Calu3 (cell line): ENCODE measurements at regions not wholly inside any gene's neighbourhood (a gene's known extent, or its start where the extent isn't known, plus 50 kb on each side); places are given as distances from the start of the nearest gene placed in this dataset.

ENCODE experiments used
- BruUV-seq: library from RNA; stranded (reverse); fragments of 400-500 nt; replicated peaks from 2 replicates; lab custom pipeline; 2021; lab: Mats Ljungman, UMichigan
- CTCF ChIA-PET: fragments of 300-600 bp; sonication (Branson Sonifier 250); formaldehyde crosslinking; loops from one replicate; lab custom pipeline; 2022; ENCODE audit warnings: antibody characterized with exemption; lab: Charles Lee
- DNase-seq: peaks from one replicate; pipeline ENCODE4 v3.0.0; 2022
- H3K27ac Mint-ChIP-seq: one replicate; pipeline ENCODE4 v1.8.0; 2022; ENCODE audit warnings: mixed read lengths; ENCODE audit not compliant: unreplicated experiment
- H3K27me3 Mint-ChIP-seq: one replicate; pipeline ENCODE4 v1.8.0; 2022; ENCODE audit warnings: mixed read lengths; ENCODE audit not compliant: unreplicated experiment
- H3K36me3 Mint-ChIP-seq: one replicate; pipeline ENCODE4 v1.8.0; 2022; ENCODE audit warnings: mild to moderate bottlenecking, moderate library complexity, mixed read lengths; ENCODE audit not compliant: insufficient read depth, unreplicated experiment
- H3K4me1 Mint-ChIP-seq: one replicate; pipeline ENCODE4 v1.8.0; 2022; ENCODE audit warnings: mild to moderate bottlenecking, low read depth, mixed read lengths; ENCODE audit not compliant: unreplicated experiment
- H3K4me3 Mint-ChIP-seq: one replicate; pipeline ENCODE4 v1.8.0; 2022; ENCODE audit warnings: mild to moderate bottlenecking, low read depth, moderate library complexity, mixed read lengths; ENCODE audit not compliant: unreplicated experiment
- H3K9me3 Mint-ChIP-seq: one replicate; pipeline ENCODE4 v1.8.0; 2022; ENCODE audit warnings: low read depth, mixed read lengths; ENCODE audit not compliant: unreplicated experiment
- intact Hi-C: fragments of 100-400 bp; cut with micrococcal nuclease; formaldehyde crosslinking; loops from one replicate; pipeline ENCODE4 v1.10.0; 2022; ENCODE audit not compliant: unreplicated experiment
- TF ChIP-seq, protein P1 (sequence below): fragments of 200-600 bp; IDR thresholded peaks from one replicate; pipeline ENCODE4 v1.8.0; 2022; ENCODE audit warnings: antibody characterized with exemption; ENCODE audit not compliant: unreplicated experiment

DNA sequence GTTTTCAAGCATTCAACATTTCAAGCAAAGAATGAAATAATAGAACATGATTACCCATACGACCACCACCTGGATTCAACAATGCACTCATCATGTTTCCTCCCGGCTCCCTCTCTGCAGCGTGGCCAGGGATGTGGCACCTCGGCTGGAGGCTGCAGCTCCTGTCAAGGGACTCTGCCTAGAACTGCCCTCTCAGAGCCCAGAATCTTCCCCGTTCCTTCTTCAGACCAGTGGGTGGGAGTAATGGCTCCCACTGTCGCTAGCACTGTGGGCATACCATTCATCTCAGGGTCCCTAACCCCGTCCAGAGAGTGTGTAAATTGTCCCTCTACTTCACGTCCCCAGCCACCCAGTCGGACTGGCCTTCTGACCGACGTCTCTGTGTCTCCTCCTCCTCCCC, 118.6 kb upstream of the COL5A1 start:
- Mint-ChIP-seq H3K4me3 (no peak overlapping the region), H3K36me3 (peaks cover 3% of the 10 kb centered on the region), H3K27ac (no peak overlapping the region), H3K9me3 (peaks cover 2% of the 10 kb centered on the region), H3K27me3 (peaks cover 44% of the 10 kb centered on the region), H3K4me1 (no peaks in the 10 kb centered on the region)
- no peak for DNase-seq
- intact Hi-C loops: no loop called here
- TF ChIP-seq, protein P1, sequence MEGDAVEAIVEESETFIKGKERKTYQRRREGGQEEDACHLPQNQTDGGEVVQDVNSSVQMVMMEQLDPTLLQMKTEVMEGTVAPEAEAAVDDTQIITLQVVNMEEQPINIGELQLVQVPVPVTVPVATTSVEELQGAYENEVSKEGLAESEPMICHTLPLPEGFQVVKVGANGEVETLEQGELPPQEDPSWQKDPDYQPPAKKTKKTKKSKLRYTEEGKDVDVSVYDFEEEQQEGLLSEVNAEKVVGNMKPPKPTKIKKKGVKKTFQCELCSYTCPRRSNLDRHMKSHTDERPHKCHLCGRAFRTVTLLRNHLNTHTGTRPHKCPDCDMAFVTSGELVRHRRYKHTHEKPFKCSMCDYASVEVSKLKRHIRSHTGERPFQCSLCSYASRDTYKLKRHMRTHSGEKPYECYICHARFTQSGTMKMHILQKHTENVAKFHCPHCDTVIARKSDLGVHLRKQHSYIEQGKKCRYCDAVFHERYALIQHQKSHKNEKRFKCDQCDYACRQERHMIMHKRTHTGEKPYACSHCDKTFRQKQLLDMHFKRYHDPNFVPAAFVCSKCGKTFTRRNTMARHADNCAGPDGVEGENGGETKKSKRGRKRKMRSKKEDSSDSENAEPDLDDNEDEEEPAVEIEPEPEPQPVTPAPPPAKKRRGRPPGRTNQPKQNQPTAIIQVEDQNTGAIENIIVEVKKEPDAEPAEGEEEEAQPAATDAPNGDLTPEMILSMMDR: no peak
- CTCF ChIA-PET: no interaction called here
- no TSS peak for BruUV-seq

DNA sequence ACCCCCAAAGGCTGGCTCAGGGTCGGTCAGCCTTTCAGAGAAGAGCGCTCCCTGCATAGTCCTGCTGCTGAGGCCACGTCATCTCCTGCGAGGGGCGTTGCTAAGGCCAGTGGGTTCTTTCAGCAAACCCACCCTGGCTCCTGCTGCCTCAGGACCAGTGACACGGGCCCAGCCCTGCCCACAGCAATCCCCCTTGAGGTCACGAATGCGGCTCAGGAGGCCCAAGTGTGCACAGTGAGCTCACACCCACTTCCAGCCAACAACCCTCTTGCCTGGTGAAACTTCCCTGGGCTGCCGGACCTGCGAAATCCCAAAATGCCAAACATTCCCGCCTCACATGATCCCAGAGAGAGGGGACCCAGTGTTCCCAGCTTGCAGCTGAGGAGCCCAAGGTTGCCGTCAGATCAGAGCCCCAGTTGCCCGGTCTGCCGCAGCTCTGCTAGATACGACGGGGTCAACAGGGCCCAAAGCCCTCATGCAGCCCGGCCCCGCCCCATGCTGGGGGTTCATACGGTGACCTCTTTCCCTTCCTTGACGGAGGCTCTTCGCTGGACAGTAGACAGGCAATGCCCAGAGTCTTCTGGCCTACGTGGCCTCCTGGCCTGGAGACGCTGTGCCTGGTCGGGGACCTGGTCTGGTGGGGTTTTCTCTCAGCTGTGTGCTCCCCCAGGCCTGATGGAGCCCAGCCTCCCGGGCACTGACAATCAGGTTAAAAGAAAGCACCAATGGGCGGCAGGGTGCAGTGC, 116.4 kb upstream of the COL5A1 start:
- CTCF ChIA-PET: no interaction called here
- Mint-ChIP-seq H3K36me3 (peaks cover 3% of the 10 kb centered on the region), H3K27me3 (peaks cover 57% of the 10 kb centered on the region), H3K4me1 (no peaks in the 10 kb centered on the region), H3K9me3 (peaks cover 4% of the 10 kb centered on the region), H3K27ac (no peak overlapping the region), H3K4me3 (no peak overlapping the region)
- intact Hi-C loops: no loop called here
- no peak for DNase-seq
- TF ChIP-seq, protein P1: no peak
- BruUV-seq: no TSS peak

DNA sequence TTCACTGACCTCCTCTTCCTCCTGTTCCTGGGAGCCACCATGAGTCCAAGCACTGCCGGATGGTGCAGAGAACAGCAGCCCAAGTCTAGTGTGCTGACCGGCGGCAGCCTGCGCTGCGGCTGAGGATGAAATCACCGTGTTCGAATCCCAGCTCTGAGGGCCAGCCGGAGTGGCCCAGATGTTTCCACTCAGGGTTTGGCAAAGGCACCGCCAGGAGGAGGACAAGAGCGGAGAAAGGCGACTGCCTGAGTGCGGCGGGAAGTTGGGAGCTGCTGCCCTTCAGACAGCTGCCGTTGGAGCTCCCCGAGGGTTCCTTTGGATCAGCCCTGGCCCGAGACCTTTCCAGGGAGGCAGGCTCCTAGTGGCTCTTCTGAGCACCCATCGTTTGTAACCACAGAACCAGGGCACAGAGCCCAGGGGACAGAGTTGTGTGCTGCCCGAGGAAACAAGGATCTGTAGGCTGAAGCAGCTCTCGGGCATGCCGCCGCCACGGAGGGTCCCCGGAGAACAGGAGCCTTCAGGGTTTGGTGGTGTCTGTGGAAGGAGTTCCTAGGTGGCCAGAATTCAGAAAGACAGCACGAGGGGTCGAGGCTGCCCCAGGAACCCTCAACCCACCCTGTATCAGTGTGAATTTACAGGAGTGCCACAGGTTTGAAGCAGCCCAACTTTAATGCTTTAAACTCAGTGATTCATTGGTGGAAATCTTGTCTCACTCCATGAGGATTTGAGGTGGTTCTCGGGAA, 115.6 kb upstream of the COL5A1 start:
- Mint-ChIP-seq H3K4me1 (no peaks in the 10 kb centered on the region), H3K36me3 (peaks cover 3% of the 10 kb centered on the region), H3K9me3 (peaks cover 7% of the 10 kb centered on the region), H3K4me3 (no peak overlapping the region), H3K27me3 (peaks cover 65% of the 10 kb centered on the region), H3K27ac (no peak overlapping the region)
- no peak for DNase-seq
- TF ChIP-seq, protein P1: no peak
- intact Hi-C loops: no loop called here
- no TSS peak for BruUV-seq
- CTCF ChIA-PET: no interaction called here

DNA sequence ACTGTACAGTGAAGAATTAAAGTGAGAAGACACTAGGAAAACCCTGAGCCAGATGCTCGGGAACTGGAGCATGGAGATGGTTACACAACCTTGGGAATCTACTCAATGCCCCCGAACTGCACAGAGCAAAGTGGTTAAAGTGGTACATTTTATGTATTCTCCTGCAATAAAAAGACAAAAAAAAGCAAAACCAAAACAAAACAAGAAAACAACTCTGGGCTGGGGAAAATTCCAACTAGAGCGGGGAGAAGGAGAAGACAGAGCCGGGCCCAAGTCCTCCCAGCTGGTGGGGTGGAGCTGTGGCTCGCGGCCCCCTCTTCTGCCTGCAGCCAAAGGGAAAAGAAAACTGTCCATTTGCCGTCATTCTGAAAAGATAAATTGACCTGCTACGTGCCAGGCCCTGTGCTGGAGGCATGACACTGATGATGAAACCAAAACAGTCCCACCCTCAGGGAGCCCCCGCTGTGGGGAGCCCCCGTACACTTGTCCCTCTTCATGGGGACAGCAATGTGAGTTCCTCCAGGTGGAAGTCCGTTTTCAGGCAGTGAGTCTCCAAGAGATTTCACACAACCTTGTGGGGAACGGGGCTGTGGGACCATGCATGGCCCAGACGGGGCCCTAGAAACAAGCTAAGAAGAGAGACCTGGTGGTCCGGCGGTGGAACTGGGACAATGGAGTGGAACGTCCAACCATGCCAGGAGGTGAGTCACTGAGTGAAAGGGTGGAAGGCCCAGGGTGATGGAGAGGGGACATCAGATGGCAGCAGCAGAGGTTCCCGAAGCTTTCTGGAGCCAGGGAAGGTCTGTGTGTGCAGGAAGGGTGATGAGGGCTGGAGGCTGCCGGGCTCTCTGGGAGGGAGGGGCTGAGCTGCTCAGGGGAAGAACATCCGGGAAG, 114.8 kb upstream of the COL5A1 start:
- Mint-ChIP-seq H3K4me1 (no peaks in the 10 kb centered on the region), H3K27me3 (peaks cover 73% of the 10 kb centered on the region), H3K9me3 (peaks cover 7% of the 10 kb centered on the region), H3K4me3 (no peak overlapping the region), H3K36me3 (peaks cover 3% of the 10 kb centered on the region), H3K27ac (no peak overlapping the region)
- no TSS peak for BruUV-seq
- intact Hi-C loops: no loop called here
- no peak for DNase-seq
- TF ChIP-seq, protein P1: no peak
- CTCF ChIA-PET: no interaction called here
